ENCODE measurements at regions not wholly inside any gene's neighbourhood (a gene's known extent, or its start where the extent isn't known, plus 50 kb on each side); places are given as distances from the start of the nearest gene placed in this dataset.

GRCh38 chrX:149992918-149993317 is 54.6 kb upstream of the EOLA2 start:
- DNase-seq: no peak

- no peak for DNase-seq
Observed at GRCh38 chrX:149993989-149994388, 55.7 kb upstream of the EOLA2 start.

GRCh38 chrX:149996515-149996914 is 58.2 kb upstream of the EOLA2 start:
- no peak for DNase-seq

- DNase-seq: peak; percentile 16 to 45
Observed at GRCh38 chrX:150005027-150005426, 66.7 kb upstream of the EOLA2 start.

- DNase-seq: peak in 1 of 2 donors; percentile 7
Observed at GRCh38 chrX:150007356-150007755, 69.1 kb upstream of the EOLA2 start.

GRCh38 chrX:150012647-150013381 is 74.5 kb upstream of the EOLA2 start:
- DNase-seq: no peak

- no peak for DNase-seq
Observed at GRCh38 chrX:150014525-150014924, 76.2 kb upstream of the EOLA2 start.

- no peak for DNase-seq
Observed at GRCh38 chrX:150017868-150018267, 79.6 kb upstream of the EOLA2 start.

- peak; percentile 9 to 56 for DNase-seq
Observed at GRCh38 chrX:150018931-150019361, 80.7 kb upstream of the EOLA2 start.

GRCh38 chrX:150028692-150029091 is 90.4 kb upstream of the EOLA2 start:
- no peak for DNase-seq

GRCh38 chrX:150032742-150033141 is 94.5 kb upstream of the EOLA2 start:
- DNase-seq: no peak

GRCh38 chrX:150034788-150035187 is 96.5 kb upstream of the EOLA2 start:
- DNase-seq: no peak

GRCh38 chrX:150035531-150035930 is 97.2 kb upstream of the EOLA2 start:
- DNase-seq: no peak

GRCh38 chrX:150036181-150036580 is 97.9 kb upstream of the EOLA2 start:
- no peak for DNase-seq

- DNase-seq: no peak
Observed at GRCh38 chrX:150036641-150037040, 98.3 kb upstream of the EOLA2 start.

- DNase-seq: no peak
Observed at GRCh38 chrX:150037041-150037440, 98.8 kb upstream of the EOLA2 start.

GRCh38 chrX:150038315-150038714 is 100.0 kb upstream of the EOLA2 start:
- DNase-seq: no peak

GRCh38 chrX:150038986-150039599 is 100.8 kb upstream of the EOLA2 start:
- DNase-seq: no peak

- DNase-seq: no peak
Observed at GRCh38 chrX:150041208-150041607, 102.9 kb upstream of the EOLA2 start.

- no peak for DNase-seq
Observed at GRCh38 chrX:150044556-150044955, 106.3 kb upstream of the EOLA2 start.

GRCh38 chrX:150047818-150048217 is 109.5 kb upstream of the EOLA2 start:
- DNase-seq: no peak

GRCh38 chrX:150049647-150050046 is 111.4 kb upstream of the EOLA2 start:
- DNase-seq: no peak

GRCh38 chrX:150050387-150050786 is 112.1 kb upstream of the EOLA2 start:
- no peak for DNase-seq

GRCh38 chrX:150051096-150051495 is 112.8 kb upstream of the EOLA2 start:
- no peak for DNase-seq

GRCh38 chrX:150052226-150052625 is 113.9 kb upstream of the EOLA2 start:
- DNase-seq: no peak
